IPS-18a (cell line): ENCODE measurements at regions not wholly inside any gene's neighbourhood (a gene's known extent, or its start where the extent isn't known, plus 50 kb on each side); places are given as distances from the start of the nearest gene placed in this dataset.

Experiments
- H3K27ac ChIP-seq: one replicate; pipeline ENCODE4 v1.5.1; 2013; ENCODE audit warnings: low read length
- H3K27me3 ChIP-seq: one replicate; pipeline ENCODE4 v1.6.1; 2013; ENCODE audit warnings: mild to moderate bottlenecking, low read length; ENCODE audit not compliant: control insufficient read depth, insufficient read depth
- H3K36me3 ChIP-seq: one replicate; pipeline ENCODE4 v1.6.1; 2013; ENCODE audit warnings: low read depth, low read length; ENCODE audit not compliant: control insufficient read depth
- H3K4me1 ChIP-seq: one replicate; pipeline ENCODE4 v1.6.1; 2013; ENCODE audit warnings: low read depth, low read length; ENCODE audit not compliant: control insufficient read depth
- H3K4me3 ChIP-seq: one replicate; pipeline ENCODE4 v1.5.1; 2013; ENCODE audit warnings: low read length
- H3K9ac ChIP-seq: one replicate; pipeline ENCODE4 v1.6.1; 2013; ENCODE audit warnings: mild to moderate bottlenecking, low read length, moderate library complexity
- H3K9me3 ChIP-seq: one replicate; pipeline ENCODE4 v1.6.1; 2013; ENCODE audit warnings: low read depth, low read length; ENCODE audit not compliant: control insufficient read depth

DNA sequence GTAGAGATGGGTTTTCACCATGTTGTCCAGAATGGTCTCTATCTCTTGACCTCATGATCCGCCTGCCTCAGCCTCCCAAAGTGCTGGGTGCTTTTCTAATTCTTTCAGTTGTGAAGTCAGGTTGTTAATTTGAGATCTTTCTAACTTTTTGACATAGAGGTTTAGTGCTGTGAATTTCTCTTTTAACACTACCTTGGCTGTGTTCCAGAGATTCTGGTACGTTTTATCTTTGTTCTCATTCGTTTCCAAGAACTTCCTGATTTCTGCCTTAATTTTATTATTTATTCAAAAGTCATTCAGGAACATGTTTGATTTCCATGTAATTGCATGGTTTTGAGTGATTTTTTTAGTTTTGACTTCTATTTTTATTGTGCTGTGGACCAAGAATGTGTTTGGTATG, 63.5 kb upstream of the CCDC54 start:
- H3K27ac ChIP-seq, result no peak overlapping the region
- no peaks in the 10 kb centered on the region for H3K27me3 ChIP-seq
- H3K9me3 ChIP-seq, result no peaks in the 10 kb centered on the region
- no peak overlapping the region for H3K4me3 ChIP-seq
- no peak overlapping the region for H3K9ac ChIP-seq
- H3K36me3 ChIP-seq, result no peaks in the 10 kb centered on the region
- peaks cover 5% of the 10 kb centered on the region for H3K4me1 ChIP-seq

DNA sequence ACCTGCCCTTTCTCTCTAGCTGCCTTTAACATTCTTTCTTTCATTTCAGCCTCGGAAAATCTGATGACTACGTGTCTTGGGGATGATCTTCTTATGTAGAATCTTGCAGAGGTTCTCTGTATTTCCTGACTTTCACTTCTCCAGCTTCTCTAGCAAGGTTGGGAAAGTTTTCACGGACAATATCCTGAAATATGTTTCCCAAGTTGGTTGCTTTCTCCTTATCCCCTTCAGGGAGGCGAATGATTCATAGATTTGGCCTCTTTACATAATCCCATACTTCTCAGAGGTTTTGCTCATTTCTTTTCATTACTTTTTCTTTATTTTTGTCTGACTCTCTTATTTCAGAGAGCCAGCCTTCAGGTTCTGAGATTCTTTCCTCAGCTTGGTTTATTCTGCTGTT, 62.1 kb upstream of the CCDC54 start:
- Histone ChIP-seq H3K9ac (no peak overlapping the region), H3K27me3 (no peaks in the 10 kb centered on the region), H3K36me3 (no peaks in the 10 kb centered on the region), H3K9me3 (no peaks in the 10 kb centered on the region), H3K4me3 (no peak overlapping the region), H3K27ac (no peak overlapping the region), H3K4me1 (no peaks in the 10 kb centered on the region)

DNA sequence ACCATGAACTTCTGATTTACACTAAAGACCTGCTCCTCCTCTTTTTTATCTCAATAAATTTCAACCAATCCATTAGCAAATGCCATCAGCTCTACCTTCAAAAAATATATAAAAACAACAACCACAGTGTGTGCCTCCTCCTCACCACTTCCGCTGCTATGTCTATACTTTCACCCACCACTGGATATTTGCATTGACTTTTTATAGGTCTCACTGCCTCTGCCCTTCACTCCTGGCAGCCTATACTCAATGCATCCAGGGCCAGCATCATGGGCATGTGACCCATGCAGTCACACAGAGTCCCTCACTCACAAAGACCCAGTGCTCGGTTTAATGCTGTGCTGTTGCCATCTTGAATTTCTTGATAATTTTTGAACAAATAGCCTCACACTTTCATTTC, 53.5 kb upstream of the CCDC54 start:
- H3K4me3 ChIP-seq, result no peak overlapping the region
- H3K4me1 ChIP-seq, result no peaks in the 10 kb centered on the region
- H3K27me3 ChIP-seq, result no peaks in the 10 kb centered on the region
- no peaks in the 10 kb centered on the region for H3K36me3 ChIP-seq
- no peak overlapping the region for H3K9ac ChIP-seq
- H3K9me3 ChIP-seq, result no peaks in the 10 kb centered on the region
- no peak overlapping the region for H3K27ac ChIP-seq

DNA sequence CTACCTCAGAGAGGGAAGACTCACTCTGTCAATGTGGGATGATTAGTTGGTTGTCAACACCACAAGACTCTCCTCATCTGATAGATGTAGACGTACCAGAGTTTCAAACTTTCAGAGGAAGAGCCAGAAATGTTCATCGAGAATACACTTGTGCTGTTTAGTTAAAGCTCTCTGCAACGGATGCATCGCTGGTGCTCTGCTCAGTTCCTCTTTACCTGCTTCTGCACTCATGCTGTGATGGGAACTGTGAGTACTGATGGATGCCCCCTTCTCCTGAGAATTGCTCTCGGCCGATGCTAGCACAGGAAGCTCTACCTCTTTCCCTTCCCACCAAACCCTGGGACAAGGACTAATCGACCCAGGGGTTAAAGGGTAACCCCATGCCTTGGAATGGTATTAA, 51.8 kb upstream of the CCDC54 start:
- Histone ChIP-seq H3K36me3 (no peaks in the 10 kb centered on the region), H3K9ac (no peak overlapping the region), H3K27ac (no peak overlapping the region), H3K9me3 (no peaks in the 10 kb centered on the region), H3K4me1 (no peaks in the 10 kb centered on the region), H3K4me3 (no peak overlapping the region), H3K27me3 (no peaks in the 10 kb centered on the region)
